ENCODE measurements at regions not wholly inside any gene's neighbourhood (a gene's known extent, or its start where the extent isn't known, plus 50 kb on each side); places are given as distances from the start of the nearest gene placed in this dataset.

DNA sequence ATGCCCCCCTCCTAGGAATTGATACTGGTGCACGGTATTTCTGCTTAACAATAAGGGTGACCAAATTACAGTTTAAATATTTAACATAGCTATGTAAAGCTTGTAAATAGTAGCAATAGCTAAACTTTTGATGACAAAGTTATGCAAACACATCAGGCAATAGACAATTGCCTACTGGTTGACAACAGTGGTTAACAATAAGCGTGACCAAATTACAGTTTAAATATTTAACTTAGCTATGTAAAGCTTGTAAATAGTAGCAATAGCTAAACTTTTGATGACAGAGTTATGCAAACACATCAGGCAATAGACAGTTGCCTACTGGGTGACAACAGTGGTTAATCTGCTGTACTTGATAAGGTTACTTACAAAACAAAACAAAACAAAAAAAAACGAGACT, 886.5 kb upstream of the FLRT2 start:
- no peak for DNase-seq (ENCODE audit: low spot score)

- no peak for DNase-seq (ENCODE audit: low spot score)
These were observed 883.0 kb upstream of the FLRT2 start for GRCh38 chr14:84646786-84647500.

GRCh38 chr14:84655014-84655413, 874.9 kb upstream of the FLRT2 start:
- DNase-seq (ENCODE audit: low spot score) = no peak

DNA sequence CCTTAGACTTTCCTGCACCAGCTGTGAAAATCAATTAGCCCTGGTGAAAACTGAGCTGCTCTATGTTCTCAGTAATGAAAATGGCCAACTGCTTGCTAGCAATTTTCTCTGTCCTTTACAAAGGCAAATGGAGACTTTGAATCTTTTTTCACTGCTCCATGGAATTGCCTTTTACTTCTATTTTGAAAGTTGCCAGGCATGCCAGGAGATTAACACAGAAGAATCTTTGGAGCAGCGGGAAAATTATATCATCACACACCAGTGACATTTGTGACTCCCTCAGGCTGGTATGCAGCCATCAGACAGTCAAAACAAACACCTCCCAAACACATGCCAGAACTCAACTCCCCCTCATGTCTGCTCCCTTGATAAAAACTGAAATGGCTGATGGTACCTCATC, 872.0 kb upstream of the FLRT2 start:
- DNase-seq (ENCODE audit: low spot score) = no peak

DNA sequence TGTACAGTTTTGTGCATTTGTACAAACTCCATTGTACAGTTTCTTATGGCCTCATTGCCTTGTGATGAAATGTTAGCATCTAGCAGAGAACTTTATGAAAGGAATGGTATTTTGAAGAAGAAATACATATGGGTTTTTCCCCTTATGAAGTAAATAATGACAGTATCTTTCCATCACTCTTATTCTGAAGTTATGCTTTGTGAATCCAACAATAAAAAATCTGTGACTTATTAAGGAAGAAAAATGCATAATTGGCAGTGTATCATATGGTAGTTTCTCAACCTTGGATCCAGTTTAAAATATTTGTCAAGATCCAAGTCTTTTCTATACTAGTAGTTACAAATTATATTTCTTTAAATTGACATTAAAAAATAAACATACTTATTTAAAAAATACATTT, 859.1 kb upstream of the FLRT2 start:
- no peak for DNase-seq (ENCODE audit: low spot score)

DNA sequence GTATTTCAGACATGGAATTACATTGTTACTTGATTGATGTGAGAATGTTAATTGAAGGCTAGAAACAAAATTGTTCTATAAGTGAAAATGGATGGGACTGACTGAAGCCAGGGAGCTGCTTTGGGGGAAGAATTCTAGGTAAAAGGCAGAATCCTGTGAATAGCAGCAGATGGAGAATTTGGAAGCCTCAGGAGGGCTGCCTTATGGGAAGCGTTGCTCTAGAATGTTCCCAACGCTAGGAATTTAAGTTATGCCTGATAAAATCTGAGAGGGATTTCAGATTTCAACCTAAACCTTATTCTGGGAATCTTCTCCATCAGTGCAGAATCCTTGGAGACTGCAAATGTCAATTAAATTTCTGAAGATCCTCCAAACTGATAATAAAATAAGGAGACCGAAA, 858.2 kb upstream of the FLRT2 start:
- DNase-seq (ENCODE audit: low spot score) = no peak

DNA sequence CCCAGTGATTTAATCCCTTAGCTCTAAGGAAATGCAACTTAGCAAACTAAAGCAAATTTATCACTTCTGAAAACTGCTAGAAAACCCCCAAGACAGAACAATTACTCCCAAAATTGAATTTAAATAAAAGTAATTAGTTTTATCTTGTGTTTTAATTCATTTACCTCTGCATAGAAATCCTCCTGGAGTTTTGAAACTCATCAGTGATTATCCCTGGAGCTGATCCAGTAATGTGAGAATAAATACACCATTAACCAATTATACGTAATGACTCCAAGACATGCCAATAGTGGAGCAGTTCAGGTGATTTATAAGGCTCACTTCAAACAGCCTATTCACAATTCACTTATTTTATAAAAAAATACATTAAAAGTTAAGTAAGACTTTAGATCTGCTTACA, 855.3 kb upstream of the FLRT2 start:
- DNase-seq (ENCODE audit: low spot score) = no peak

GRCh38 chr14:84686550-84686949, 843.4 kb upstream of the FLRT2 start:
- no peak for DNase-seq (ENCODE audit: low spot score)

GRCh38 chr14:84688297-84689025, 841.5 kb upstream of the FLRT2 start:
- DNase-seq (ENCODE audit: low spot score) = no peak

- no peak for DNase-seq (ENCODE audit: low spot score)
These were observed 835.8 kb upstream of the FLRT2 start for GRCh38 chr14:84694161-84694560.

DNA sequence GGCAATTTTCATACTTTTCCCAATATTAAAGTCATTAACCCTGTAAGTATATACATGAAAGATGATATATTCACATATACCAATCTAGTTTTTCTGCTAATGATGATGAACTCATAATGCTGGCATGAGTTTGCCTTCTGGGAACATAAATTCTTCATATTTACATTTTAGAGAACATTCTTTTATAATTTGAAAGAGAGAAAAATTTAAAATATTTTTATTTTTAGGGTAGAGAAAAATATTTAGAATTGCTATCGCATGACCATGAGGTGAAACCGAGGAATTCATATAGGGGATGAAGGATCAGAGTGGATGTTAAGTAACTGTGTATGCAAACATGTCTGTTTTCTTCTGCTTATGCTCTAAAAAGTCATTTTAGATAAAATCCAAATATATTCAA, 825.3 kb upstream of the FLRT2 start:
- no peak for DNase-seq (ENCODE audit: low spot score)

DNA sequence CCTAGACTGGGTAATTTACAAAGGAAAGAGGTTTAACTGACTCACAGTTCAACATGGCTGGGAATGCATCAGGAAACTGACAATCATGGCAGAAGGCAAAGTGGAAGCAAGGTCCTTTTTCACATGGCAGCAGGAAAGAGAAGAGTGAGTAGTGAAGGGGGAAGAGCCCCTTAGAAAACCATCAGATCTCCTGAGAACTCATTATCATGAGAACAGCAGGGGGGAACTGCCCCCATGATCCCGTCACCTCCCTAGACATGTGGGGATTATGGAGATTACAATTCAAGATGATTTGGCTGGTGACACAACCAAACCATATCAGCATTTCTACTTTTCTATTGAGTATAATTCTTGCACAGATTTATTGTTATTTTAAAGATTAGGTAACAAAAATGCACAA, 822.1 kb upstream of the FLRT2 start:
- DNase-seq (ENCODE audit: low spot score) = no peak

DNA sequence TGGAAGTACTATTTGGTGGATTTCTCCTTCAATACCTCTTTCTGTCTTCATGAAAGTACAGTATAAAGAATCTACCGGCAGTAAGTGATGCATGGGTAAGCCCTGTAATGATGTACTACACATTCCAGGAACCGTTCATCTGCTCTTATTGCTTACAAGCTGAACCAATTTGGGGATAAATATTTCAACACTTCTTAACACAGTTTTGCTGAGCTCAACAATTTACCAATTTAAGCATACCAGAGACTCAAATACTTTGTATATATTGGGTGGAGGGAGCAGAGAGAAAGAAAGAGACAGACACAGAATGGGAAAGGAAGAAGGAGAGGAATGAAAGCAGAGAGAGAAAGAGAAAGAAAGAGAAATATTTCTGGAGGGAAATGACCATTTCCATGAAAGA, 821.1 kb upstream of the FLRT2 start:
- no peak for DNase-seq (ENCODE audit: low spot score)

- DNase-seq (ENCODE audit: low spot score) = no peak
These were observed 803.5 kb upstream of the FLRT2 start for GRCh38 chr14:84726471-84726870.

GRCh38 chr14:84749191-84749955, 780.6 kb upstream of the FLRT2 start:
- DNase-seq (ENCODE audit: low spot score) = no peak

GRCh38 chr14:84750284-84750683, 779.7 kb upstream of the FLRT2 start:
- no peak for DNase-seq (ENCODE audit: low spot score)

- DNase-seq (ENCODE audit: low spot score) = no peak
These were observed 779.0 kb upstream of the FLRT2 start for GRCh38 chr14:84750763-84751554.

- no peak for DNase-seq (ENCODE audit: low spot score)
These were observed 778.2 kb upstream of the FLRT2 start for GRCh38 chr14:84751745-84752144.

GRCh38 chr14:84760489-84761126, 769.3 kb upstream of the FLRT2 start:
- DNase-seq (ENCODE audit: low spot score) = no peak

DNA sequence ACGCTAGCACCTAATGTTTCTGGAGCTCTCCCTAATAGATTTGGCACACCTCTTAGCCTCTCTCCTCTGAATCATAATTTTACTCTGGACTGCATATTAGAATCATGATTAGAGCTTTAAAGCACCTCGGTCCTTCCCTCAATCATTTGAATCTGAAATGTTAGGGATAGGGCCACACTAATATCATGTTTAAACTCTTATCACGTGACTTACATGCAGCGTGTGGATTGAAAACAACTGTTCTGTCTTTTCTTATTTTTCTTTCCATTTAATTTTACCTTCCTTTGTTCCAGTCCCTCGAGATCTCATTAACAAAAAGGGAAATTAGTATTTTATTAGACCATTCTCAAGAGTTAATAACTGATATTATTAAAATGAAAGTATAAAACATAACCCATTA, 762.5 kb upstream of the FLRT2 start:
- no peak for DNase-seq (ENCODE audit: low spot score)

GRCh38 chr14:84770030-84770429, 759.9 kb upstream of the FLRT2 start:
- no peak for DNase-seq (ENCODE audit: low spot score)

DNA sequence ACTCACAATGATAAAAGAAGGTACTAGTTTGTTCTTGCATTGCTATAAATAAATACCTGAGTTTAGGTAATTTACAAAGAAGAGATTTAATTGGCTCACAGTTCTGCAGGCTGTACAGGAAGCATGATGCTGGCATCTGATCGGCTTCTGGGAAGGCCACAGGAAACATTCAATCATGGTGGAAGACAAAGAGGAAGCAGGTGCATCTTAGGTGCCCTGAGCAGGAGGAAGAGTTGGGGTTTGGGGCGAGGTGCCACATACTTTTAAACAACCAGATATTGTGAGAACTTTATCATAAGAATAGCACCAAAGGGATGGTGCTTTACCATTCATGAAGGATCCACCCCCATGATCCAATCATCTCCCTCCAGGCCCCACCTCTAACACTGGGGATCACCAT, 752.6 kb upstream of the FLRT2 start:
- DNase-seq (ENCODE audit: low spot score) = no peak
